Suprapubic skin (tissue), 4 donors: ENCODE measurements at regions not wholly inside any gene's neighbourhood (a gene's known extent, or its start where the extent isn't known, plus 50 kb on each side); places are given as distances from the start of the nearest gene placed in this dataset.
"Not testable (repeated sequence)": the region's sequence is repeated elsewhere in the genome, so short reads cannot be mapped to it uniquely, and the experiment has no call there.

Experiments used
- DNase-seq, 2 donors: peaks; one replicate each; pipeline ENCODE4 v3.0.0-alpha.2; 2019; ENCODE audit warnings: low spot score in 2 of 2
- H3K27ac ChIP-seq: fragments of 200-600 bp; sonication (generic); one replicate; pipeline ENCODE4 v1.5.1; 2019
- H3K27me3 ChIP-seq: fragments of 200-600 bp; sonication (generic); one replicate; pipeline ENCODE4 v1.5.1; 2019
- H3K36me3 ChIP-seq: fragments of 200-600 bp; sonication (generic); one replicate; pipeline ENCODE4 v1.5.1; 2019
- H3K4me1 ChIP-seq: fragments of 200-600 bp; sonication (generic); one replicate; pipeline ENCODE4 v1.5.1; 2019
- H3K4me3 ChIP-seq: fragments of 200-600 bp; sonication (generic); one replicate; pipeline ENCODE4 v1.5.1; 2019; ENCODE audit warnings: mild to moderate bottlenecking
- H3K9me3 ChIP-seq: fragments of 200-600 bp; sonication (generic); one replicate; pipeline ENCODE4 v1.5.1; 2019
- EP300 ChIP-seq: sonication (generic); formaldehyde crosslinking; IDR thresholded peaks from one replicate; pipeline ENCODE4 v1.6.1; 2017; ENCODE audit warnings: antibody characterized with exemption
- POLR2A ChIP-seq, 2 donors: fragments of 450-650 bp; IDR thresholded peaks; one replicate each; pipeline ENCODE4 v1.6.1; 2017; ENCODE audit warnings: antibody characterized with exemption in 2 of 2, mild to moderate bottlenecking in 2 of 2, moderate library complexity in 2 of 2
- POLR2AphosphoS5 ChIP-seq, 3 donors: sonication (generic); formaldehyde crosslinking; IDR thresholded peaks; one replicate each; pipeline ENCODE4 v1.6.1; 2017; ENCODE audit warnings: antibody characterized with exemption in 3 of 3
- WGBS: methylation state at CpG from one replicate; pipeline ENCODE4 v1.1.5; 2018; 5-methylcytosine and 5-hydroxymethylcytosine counted together
- TF ChIP-seq, protein P1 (sequence below), 2 donors: fragments of 200-600 bp in 1 of 2; fragments of 450-650 bp in 1 of 2; sonication (generic) in 1 of 2; IDR thresholded peaks; one replicate each; pipeline ENCODE4 v1.5.1; 2016 to 2019; ENCODE audit warnings: antibody characterized with exemption in 2 of 2, mild to moderate bottlenecking in 1 of 2, moderate library complexity in 1 of 2

DNA sequence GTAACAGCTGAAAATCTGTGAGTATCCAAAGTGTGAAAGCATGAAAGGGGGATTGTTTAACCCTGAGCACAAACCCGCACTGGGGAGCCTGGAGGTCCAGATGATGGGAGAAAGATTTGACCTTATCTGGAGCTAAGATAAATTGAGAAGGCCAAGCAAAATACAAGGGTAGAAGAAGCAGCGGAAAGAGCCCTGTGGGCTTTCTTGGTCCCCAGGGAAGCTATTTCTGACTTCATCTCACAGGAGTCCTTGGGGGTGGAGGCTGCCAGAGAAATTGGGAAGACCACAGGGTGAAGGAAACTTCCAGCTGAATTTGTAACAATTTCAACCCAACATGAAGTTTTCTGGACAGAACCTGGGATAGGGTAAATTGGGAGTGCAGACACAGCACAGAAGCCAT, 476.9 kb downstream of the MMUT start:
- H3K36me3 ChIP-seq: no peaks in the 10 kb centered on the region
- TF ChIP-seq EP300: no peak
- no peak for TF ChIP-seq POLR2AphosphoS5 (IDR thresholded peaks at IDR 0.05)
- TF ChIP-seq, protein P1, sequence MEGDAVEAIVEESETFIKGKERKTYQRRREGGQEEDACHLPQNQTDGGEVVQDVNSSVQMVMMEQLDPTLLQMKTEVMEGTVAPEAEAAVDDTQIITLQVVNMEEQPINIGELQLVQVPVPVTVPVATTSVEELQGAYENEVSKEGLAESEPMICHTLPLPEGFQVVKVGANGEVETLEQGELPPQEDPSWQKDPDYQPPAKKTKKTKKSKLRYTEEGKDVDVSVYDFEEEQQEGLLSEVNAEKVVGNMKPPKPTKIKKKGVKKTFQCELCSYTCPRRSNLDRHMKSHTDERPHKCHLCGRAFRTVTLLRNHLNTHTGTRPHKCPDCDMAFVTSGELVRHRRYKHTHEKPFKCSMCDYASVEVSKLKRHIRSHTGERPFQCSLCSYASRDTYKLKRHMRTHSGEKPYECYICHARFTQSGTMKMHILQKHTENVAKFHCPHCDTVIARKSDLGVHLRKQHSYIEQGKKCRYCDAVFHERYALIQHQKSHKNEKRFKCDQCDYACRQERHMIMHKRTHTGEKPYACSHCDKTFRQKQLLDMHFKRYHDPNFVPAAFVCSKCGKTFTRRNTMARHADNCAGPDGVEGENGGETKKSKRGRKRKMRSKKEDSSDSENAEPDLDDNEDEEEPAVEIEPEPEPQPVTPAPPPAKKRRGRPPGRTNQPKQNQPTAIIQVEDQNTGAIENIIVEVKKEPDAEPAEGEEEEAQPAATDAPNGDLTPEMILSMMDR (IDR thresholded peaks at IDR 0.05): no peak
- no peak for TF ChIP-seq POLR2A (IDR thresholded peaks at IDR 0.05)
- no peak for DNase-seq
- no peaks in the 10 kb centered on the region for H3K4me1 ChIP-seq
- WGBS: 90% methylated on average over 2 of the region's 2 CpGs
- no peak overlapping the region for H3K27ac ChIP-seq
- no peaks in the 10 kb centered on the region for H3K9me3 ChIP-seq
- H3K4me3 ChIP-seq: no peak overlapping the region
- no peaks in the 10 kb centered on the region for H3K27me3 ChIP-seq

GRCh38 chr6:48985025-48985424, 478.0 kb downstream of the MMUT start:
- no peak for DNase-seq
- no peaks in the 10 kb centered on the region for H3K27me3 ChIP-seq
- TF ChIP-seq POLR2AphosphoS5 (IDR thresholded peaks at IDR 0.05) (no peak), POLR2A (IDR thresholded peaks at IDR 0.05) (no peak), EP300 (no peak)
- TF ChIP-seq, protein P1 (IDR thresholded peaks at IDR 0.05): no peak
- 88% methylated on average over 6 of the region's 6 CpGs for WGBS
- no peak overlapping the region for H3K27ac ChIP-seq
- no peaks in the 10 kb centered on the region for H3K9me3 ChIP-seq
- no peaks in the 10 kb centered on the region for H3K36me3 ChIP-seq
- H3K4me3 ChIP-seq: no peak overlapping the region
- H3K4me1 ChIP-seq: no peaks in the 10 kb centered on the region

DNA sequence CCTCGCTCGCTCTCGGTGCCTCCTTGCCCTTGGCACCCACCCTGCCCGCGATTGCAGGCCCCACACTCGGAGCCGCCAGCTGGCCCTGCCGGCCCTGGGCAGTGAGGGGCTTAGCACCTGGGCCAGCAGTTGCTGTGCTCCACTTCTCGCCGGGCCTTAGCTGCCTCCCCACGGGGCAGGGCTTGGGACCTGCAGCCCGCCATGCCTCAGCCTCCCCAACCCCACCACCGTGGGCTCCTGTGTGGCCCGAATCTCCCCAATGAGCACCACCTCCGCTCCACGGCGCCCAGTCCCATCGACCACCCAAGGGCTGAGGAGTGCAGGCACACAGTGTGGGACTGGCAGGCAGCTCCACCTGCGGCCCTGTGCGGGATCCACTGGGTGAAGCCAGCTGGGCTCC, 479.1 kb downstream of the MMUT start:
- not testable (repeated sequence) for H3K36me3 ChIP-seq, H3K9me3 ChIP-seq, H3K27me3 ChIP-seq, H3K4me1 ChIP-seq, H3K4me3 ChIP-seq, DNase-seq, H3K27ac ChIP-seq
- WGBS: 88% methylated on average over 20 of the region's 20 CpGs

DNA sequence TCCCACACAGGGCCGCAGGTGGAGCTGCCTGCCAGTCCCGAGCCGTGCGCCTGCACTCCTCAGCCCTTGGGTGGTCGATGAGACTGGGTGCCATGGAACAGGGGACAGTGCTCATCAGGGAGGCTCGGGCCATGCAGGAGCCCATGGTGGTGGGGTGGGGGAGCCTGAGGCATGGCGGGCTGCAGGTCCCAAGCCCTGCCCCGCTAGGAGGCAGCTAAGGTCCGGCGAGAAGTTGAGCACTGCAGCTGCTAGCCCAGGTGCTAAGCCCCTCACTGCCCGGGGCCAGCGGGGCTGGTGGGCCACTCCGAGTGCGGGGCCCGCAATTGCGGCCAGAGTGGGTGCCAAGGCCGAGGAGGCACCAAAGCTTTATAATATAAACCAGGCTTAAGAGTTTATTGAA, 479.7 kb downstream of the MMUT start:
- WGBS: 92% methylated on average over 11 of the region's 17 CpGs
- DNase-seq: no peak

DNA sequence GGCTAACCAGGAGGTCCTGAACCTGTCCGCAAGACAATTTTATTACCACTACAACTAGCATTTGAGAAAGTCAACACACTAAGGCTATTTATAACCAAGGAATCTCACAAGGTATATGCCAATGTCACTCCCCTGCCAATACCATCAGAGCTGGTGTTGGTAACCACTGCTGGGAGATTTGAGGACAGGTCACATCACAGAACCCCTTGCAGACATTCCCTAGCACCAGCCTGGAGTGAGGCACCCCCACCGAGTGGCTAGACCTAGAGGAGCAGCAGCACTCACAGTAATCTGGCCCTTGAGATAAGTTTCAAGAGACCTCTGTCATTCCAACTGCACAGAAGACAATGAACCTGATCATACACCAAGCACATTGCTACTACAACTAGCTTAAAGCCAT, 483.2 kb downstream of the MMUT start:
- Histone ChIP-seq H3K27ac (no peak overlapping the region), H3K27me3 (no peaks in the 10 kb centered on the region), H3K36me3 (no peaks in the 10 kb centered on the region), H3K4me3 (no peak overlapping the region), H3K9me3 (no peaks in the 10 kb centered on the region), H3K4me1 (no peaks in the 10 kb centered on the region)
- TF ChIP-seq POLR2AphosphoS5 (IDR thresholded peaks at IDR 0.05): no peak
- TF ChIP-seq, protein P1 (IDR thresholded peaks at IDR 0.05): no peak
- no peak for TF ChIP-seq POLR2A (IDR thresholded peaks at IDR 0.05)
- no peak for TF ChIP-seq EP300
- no peak for DNase-seq
- 88% methylated on average over 2 of the region's 2 CpGs for WGBS

More for the DNA sequence above, 479.7 kb downstream of the MMUT start:
- Histone ChIP-seq H3K27ac (no peak overlapping the region), H3K4me3 (no peak overlapping the region), H3K4me1 (no peaks in the 10 kb centered on the region), H3K9me3 (no peaks in the 10 kb centered on the region), H3K27me3 (no peaks in the 10 kb centered on the region), H3K36me3 (no peaks in the 10 kb centered on the region)
- TF ChIP-seq POLR2A (IDR thresholded peaks at IDR 0.05): no peak
- no peak for TF ChIP-seq EP300
- TF ChIP-seq, protein P1 (IDR thresholded peaks at IDR 0.05): no peak
- TF ChIP-seq POLR2AphosphoS5 (IDR thresholded peaks at IDR 0.05): no peak

- WGBS: 93% methylated on average over 8 of the region's 8 CpGs
- no peak for DNase-seq
- Histone ChIP-seq H3K27ac (no peak overlapping the region), H3K9me3 (no peaks in the 10 kb centered on the region), H3K36me3 (no peaks in the 10 kb centered on the region), H3K27me3 (no peaks in the 10 kb centered on the region), H3K4me3 (no peak overlapping the region), H3K4me1 (no peaks in the 10 kb centered on the region)
- TF ChIP-seq, protein P1 (IDR thresholded peaks at IDR 0.05): no peak
- TF ChIP-seq EP300 (no peak), POLR2AphosphoS5 (IDR thresholded peaks at IDR 0.05) (no peak), POLR2A (IDR thresholded peaks at IDR 0.05) (no peak)
Measured at GRCh38 chr6:48979085-48979484, 484.0 kb downstream of the MMUT start.
